ENCODE measurements at regions not wholly inside any gene's neighbourhood (a gene's known extent, or its start where the extent isn't known, plus 50 kb on each side); places are given as distances from the start of the nearest gene placed in this dataset.

DNA sequence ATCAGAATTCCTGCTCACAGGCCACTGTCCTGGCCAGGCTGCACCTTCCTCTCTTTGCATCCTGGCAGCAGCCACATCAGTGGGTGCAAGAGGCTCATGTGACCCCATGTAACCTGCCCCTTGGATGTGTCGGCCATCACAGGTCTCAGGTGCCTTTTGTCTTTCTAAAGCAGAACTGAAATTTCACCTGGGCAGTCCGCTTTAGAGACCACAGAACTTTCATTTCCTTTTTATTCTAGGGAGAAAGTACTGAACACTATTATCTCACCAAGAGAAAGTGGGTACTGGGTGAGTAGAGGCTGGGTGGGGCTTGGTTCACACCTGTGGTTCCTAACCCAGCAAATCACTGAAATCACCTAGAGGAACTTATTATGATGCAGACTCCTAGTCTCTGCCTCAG, 51.7 kb upstream of the NUP160 start:
- Mint-ChIP-seq H3K4me1 (no peaks in the 10 kb centered on the region), H3K27me3 (ENCODE audit: low read depth) (no peaks in the 10 kb centered on the region; the same call in 1 of the 2 replicates), H3K4me3 (no peak overlapping the region), H3K27ac (no peak overlapping the region), H3K36me3 (no peaks in the 10 kb centered on the region), H3K9me3 (peaks cover 27% of the 10 kb centered on the region)
- ChIA-PET POLR2A (no interaction called here), CTCF (no interaction called here)
- DNase-seq (ENCODE audit: low spot score), result no peak
- ATAC-seq, result no peak
- TF ChIP-seq SP1 (CRISPR knock-in tag; conservative IDR thresholded peaks at IDR 0.05) (no peak), ZBTB21 (CRISPR knock-in tag; IDR thresholded peaks at IDR 0.05; ENCODE audit: borderline replicate concordance) (no peak), TEAD1 (CRISPR knock-in tag; IDR thresholded peaks at IDR 0.05) (no peak), NFYB (CRISPR knock-in tag; conservative IDR thresholded peaks at IDR 0.05; ENCODE audit: low read depth) (no peak), TCF7 (CRISPR knock-in tag; IDR thresholded peaks at IDR 0.05; ENCODE audit: low read depth) (no peak), OVOL2 (CRISPR knock-in tag; IDR thresholded peaks at IDR 0.05; ENCODE audit: borderline replicate concordance) (no peak), TP53 (CRISPR knock-in tag; IDR thresholded peaks at IDR 0.05) (no peak), SMAD4 (CRISPR knock-in tag; IDR thresholded peaks at IDR 0.05) (no peak), JUN (CRISPR knock-in tag; IDR thresholded peaks at IDR 0.05) (no peak), ZNF416 (CRISPR knock-in tag; IDR thresholded peaks at IDR 0.05) (no peak), SMAD3 (CRISPR knock-in tag; IDR thresholded peaks at IDR 0.05; ENCODE audit: borderline replicate concordance) (no peak), NR2C2 (CRISPR knock-in tag; IDR thresholded peaks at IDR 0.05) (no peak)
- TF ChIP-seq, protein P1, sequence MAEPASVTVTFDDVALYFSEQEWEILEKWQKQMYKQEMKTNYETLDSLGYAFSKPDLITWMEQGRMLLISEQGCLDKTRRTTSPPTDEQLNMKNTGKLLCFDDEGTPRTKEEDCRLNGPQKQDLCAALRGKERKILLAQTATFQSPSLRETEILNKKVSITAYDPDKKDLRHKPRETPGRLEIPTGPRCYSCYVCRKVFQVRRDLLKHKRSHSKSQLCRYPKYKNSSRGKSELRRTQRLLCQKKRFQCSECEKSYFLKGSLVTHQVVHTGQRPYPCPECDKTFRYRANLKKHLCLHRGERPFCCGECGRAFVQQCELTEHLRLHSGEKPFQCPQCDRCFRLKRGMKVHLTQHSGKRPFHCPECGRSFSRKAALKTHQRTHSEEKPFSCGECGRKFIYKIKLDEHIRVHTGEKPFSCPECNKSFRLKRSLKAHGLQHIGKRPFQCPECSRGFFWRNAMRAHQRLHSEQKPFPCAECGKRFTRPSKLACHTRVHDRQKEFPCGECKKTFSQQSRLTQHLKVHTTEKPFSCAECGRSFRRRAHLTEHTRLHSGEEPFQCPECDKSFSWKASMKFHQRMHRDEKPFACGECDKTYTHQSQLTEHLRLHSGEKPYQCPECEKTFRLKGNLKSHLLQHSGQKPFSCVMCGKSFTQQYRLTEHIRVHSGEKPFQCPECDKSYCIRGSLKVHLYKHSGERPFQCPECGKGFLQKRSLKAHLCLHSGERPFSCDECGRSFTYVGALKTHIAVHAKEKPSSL (CRISPR knock-in tag; conservative IDR thresholded peaks at IDR 0.05), result no peak
- TF ChIP-seq, protein P2, sequence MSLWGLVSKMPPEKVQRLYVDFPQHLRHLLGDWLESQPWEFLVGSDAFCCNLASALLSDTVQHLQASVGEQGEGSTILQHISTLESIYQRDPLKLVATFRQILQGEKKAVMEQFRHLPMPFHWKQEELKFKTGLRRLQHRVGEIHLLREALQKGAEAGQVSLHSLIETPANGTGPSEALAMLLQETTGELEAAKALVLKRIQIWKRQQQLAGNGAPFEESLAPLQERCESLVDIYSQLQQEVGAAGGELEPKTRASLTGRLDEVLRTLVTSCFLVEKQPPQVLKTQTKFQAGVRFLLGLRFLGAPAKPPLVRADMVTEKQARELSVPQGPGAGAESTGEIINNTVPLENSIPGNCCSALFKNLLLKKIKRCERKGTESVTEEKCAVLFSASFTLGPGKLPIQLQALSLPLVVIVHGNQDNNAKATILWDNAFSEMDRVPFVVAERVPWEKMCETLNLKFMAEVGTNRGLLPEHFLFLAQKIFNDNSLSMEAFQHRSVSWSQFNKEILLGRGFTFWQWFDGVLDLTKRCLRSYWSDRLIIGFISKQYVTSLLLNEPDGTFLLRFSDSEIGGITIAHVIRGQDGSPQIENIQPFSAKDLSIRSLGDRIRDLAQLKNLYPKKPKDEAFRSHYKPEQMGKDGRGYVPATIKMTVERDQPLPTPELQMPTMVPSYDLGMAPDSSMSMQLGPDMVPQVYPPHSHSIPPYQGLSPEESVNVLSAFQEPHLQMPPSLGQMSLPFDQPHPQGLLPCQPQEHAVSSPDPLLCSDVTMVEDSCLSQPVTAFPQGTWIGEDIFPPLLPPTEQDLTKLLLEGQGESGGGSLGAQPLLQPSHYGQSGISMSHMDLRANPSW (CRISPR knock-in tag; conservative IDR thresholded peaks at IDR 0.05; ENCODE audit: low read depth), result no peak
- TF ChIP-seq, protein P3, sequence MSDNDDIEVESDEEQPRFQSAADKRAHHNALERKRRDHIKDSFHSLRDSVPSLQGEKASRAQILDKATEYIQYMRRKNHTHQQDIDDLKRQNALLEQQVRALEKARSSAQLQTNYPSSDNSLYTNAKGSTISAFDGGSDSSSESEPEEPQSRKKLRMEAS (CRISPR knock-in tag; IDR thresholded peaks at IDR 0.05), result no peak
- TF ChIP-seq, protein P4, sequence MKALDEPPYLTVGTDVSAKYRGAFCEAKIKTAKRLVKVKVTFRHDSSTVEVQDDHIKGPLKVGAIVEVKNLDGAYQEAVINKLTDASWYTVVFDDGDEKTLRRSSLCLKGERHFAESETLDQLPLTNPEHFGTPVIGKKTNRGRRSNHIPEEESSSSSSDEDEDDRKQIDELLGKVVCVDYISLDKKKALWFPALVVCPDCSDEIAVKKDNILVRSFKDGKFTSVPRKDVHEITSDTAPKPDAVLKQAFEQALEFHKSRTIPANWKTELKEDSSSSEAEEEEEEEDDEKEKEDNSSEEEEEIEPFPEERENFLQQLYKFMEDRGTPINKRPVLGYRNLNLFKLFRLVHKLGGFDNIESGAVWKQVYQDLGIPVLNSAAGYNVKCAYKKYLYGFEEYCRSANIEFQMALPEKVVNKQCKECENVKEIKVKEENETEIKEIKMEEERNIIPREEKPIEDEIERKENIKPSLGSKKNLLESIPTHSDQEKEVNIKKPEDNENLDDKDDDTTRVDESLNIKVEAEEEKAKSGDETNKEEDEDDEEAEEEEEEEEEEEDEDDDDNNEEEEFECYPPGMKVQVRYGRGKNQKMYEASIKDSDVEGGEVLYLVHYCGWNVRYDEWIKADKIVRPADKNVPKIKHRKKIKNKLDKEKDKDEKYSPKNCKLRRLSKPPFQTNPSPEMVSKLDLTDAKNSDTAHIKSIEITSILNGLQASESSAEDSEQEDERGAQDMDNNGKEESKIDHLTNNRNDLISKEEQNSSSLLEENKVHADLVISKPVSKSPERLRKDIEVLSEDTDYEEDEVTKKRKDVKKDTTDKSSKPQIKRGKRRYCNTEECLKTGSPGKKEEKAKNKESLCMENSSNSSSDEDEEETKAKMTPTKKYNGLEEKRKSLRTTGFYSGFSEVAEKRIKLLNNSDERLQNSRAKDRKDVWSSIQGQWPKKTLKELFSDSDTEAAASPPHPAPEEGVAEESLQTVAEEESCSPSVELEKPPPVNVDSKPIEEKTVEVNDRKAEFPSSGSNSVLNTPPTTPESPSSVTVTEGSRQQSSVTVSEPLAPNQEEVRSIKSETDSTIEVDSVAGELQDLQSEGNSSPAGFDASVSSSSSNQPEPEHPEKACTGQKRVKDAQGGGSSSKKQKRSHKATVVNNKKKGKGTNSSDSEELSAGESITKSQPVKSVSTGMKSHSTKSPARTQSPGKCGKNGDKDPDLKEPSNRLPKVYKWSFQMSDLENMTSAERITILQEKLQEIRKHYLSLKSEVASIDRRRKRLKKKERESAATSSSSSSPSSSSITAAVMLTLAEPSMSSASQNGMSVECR (CRISPR knock-in tag; IDR thresholded peaks at IDR 0.05; ENCODE audit: borderline replicate concordance), result no peak
- TF ChIP-seq, protein P5, sequence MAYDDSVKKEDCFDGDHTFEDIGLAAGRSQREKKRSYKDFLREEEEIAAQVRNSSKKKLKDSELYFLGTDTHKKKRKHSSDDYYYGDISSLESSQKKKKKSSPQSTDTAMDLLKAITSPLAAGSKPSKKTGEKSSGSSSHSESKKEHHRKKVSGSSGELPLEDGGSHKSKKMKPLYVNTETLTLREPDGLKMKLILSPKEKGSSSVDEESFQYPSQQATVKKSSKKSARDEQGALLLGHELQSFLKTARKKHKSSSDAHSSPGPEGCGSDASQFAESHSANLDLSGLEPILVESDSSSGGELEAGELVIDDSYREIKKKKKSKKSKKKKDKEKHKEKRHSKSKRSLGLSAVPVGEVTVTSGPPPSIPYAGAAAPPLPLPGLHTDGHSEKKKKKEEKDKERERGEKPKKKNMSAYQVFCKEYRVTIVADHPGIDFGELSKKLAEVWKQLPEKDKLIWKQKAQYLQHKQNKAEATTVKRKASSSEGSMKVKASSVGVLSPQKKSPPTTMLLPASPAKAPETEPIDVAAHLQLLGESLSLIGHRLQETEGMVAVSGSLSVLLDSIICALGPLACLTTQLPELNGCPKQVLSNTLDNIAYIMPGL (CRISPR knock-in tag; IDR thresholded peaks at IDR 0.05), result no peak
- TF ChIP-seq, protein P6, sequence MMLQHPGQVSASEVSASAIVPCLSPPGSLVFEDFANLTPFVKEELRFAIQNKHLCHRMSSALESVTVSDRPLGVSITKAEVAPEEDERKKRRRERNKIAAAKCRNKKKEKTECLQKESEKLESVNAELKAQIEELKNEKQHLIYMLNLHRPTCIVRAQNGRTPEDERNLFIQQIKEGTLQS (CRISPR knock-in tag; conservative IDR thresholded peaks at IDR 0.05), result no peak
